Bronchial epithelial cell (primary cell): ENCODE measurements at regions not wholly inside any gene's neighbourhood (a gene's known extent, or its start where the extent isn't known, plus 50 kb on each side); places are given as distances from the start of the nearest gene placed in this dataset.
"Not testable (repeated sequence)": the region's sequence is repeated elsewhere in the genome, so short reads cannot be mapped to it uniquely, and the experiment has no call there.

ENCODE experiments used
- DNase-seq: peaks from one replicate; pipeline ENCODE4 v3.0.0-alpha.2; 2010; ENCODE audit warnings: low read depth
- FAIRE-seq: peaks from 2 replicates; lab custom pipeline; 2011; peaks lifted over from hg19 to GRCh38; lab: Jason Lieb, UNC
- H3K27me3 ChIP-seq: 2 replicates; pipeline ENCODE4 v1.5.1; 2011; ENCODE audit warnings: low read length; ENCODE audit not compliant: control insufficient read depth, insufficient read depth
- H3K36me3 ChIP-seq: 2 replicates; pipeline ENCODE4 v1.5.1; 2011; ENCODE audit warnings: low read length; ENCODE audit not compliant: control insufficient read depth, insufficient read depth
- H3K4me3 ChIP-seq: 2 replicates; pipeline ENCODE4 v1.5.1; 2011; ENCODE audit warnings: mild to moderate bottlenecking, low read depth, low read length, control low read depth
- CTCF ChIP-seq: IDR thresholded peaks from 2 replicates; pipeline ENCODE4 v1.5.1; 2011; ENCODE audit warnings: mild to moderate bottlenecking, moderate library complexity, low read length, control low read depth, inconsistent platforms; ENCODE audit not compliant: insufficient read depth, severe bottlenecking

GRCh38 chr1:187933562-187934419 lies 1105.0 kb downstream of the PLA2G4A start:
- FAIRE-seq = no peak
- TF ChIP-seq CTCF = no peak
- DNase-seq = no peak
- H3K27me3 ChIP-seq = no peaks in the 10 kb centered on the region
- no peak overlapping the region for H3K4me3 ChIP-seq
- no peaks in the 10 kb centered on the region for H3K36me3 ChIP-seq

- no peak for FAIRE-seq
- no peak for DNase-seq
- TF ChIP-seq CTCF = no peak
- no peaks in the 10 kb centered on the region for H3K27me3 ChIP-seq
- no peaks in the 10 kb centered on the region for H3K36me3 ChIP-seq
- no peak overlapping the region for H3K4me3 ChIP-seq
Observed at GRCh38 chr1:187936667-187937066, 1107.9 kb downstream of the PLA2G4A start.

- DNase-seq = no peak
- H3K4me3 ChIP-seq = no peak overlapping the region
- no peak for FAIRE-seq
- no peak for TF ChIP-seq CTCF
- no peaks in the 10 kb centered on the region for H3K27me3 ChIP-seq
- H3K36me3 ChIP-seq = no peaks in the 10 kb centered on the region
Observed at GRCh38 chr1:187938092-187938491, 1109.3 kb downstream of the PLA2G4A start.

- no peak for TF ChIP-seq CTCF
- DNase-seq (no peak), FAIRE-seq (no peak)
- no peaks in the 10 kb centered on the region for H3K36me3 ChIP-seq
- no peaks in the 10 kb centered on the region for H3K27me3 ChIP-seq
- H3K4me3 ChIP-seq = no peak overlapping the region
Observed at GRCh38 chr1:187942986-187943385, 1114.2 kb downstream of the PLA2G4A start.

GRCh38 chr1:187943606-187944403 lies 1115.1 kb downstream of the PLA2G4A start:
- no peak for TF ChIP-seq CTCF
- FAIRE-seq (no peak), DNase-seq (no peak)
- no peaks in the 10 kb centered on the region for H3K27me3 ChIP-seq
- H3K4me3 ChIP-seq = no peak overlapping the region
- no peaks in the 10 kb centered on the region for H3K36me3 ChIP-seq

GRCh38 chr1:187946661-187947060 lies 1117.9 kb downstream of the PLA2G4A start:
- not testable (repeated sequence) for DNase-seq, H3K27me3 ChIP-seq, H3K36me3 ChIP-seq, H3K4me3 ChIP-seq, FAIRE-seq
